ENCODE measurements at regions not wholly inside any gene's neighbourhood (a gene's known extent, or its start where the extent isn't known, plus 50 kb on each side); places are given as distances from the start of the nearest gene placed in this dataset.

- Histone ChIP-seq H2BK15ac (ENCODE audit: low read length) (no peak overlapping the region), H3K14ac (ENCODE audit: insufficient read length) (no peak overlapping the region), H3K79me1 (ENCODE audit: low read depth, low read length) (no peaks in the 10 kb centered on the region), H3K56ac (replicated peaks; ENCODE audit: insufficient read length, low read depth, low read length) (no peak overlapping the region), H4K20me1 (replicated peaks in 1 of 2; ENCODE audit: control insufficient read depth in 1 of 2, insufficient read depth in 2 of 2, low read length in 2 of 2) (no peaks in the 10 kb centered on the region), H2AK5ac (ENCODE audit: low read depth, low read length) (no peak overlapping the region), H2BK12ac (ENCODE audit: low read depth, low read length) (no peak overlapping the region), H3K4me3 (ENCODE audit: extremely low read depth in 1 of 4, insufficient read depth in 2 of 4, low read depth in 3 of 4, low read length in 4 of 4) (no peak overlapping the region), H3K4me1 (replicated peaks in 1 of 4; ENCODE audit: control insufficient read depth in 3 of 4, insufficient read depth in 4 of 4, low read length in 3 of 4) (peaks cover 0 to 9% (median 0%) of the 10 kb centered on the region in 4 experiments; a peak in 2 of 7 replicates), H3K79me2 (ENCODE audit: control insufficient read depth in 1 of 2, insufficient read depth in 2 of 2, low read length in 2 of 2) (no peaks in the 10 kb centered on the region), H3K9me3 (ENCODE audit: insufficient read depth in 2 of 2, low read depth in 1 of 2, low read length in 1 of 2) (0 out of 4 replicates have a peak, but pooled peaks cover 0 to 4% of the 10 kb centered on the region in 2 experiments), H3K36me3 (ENCODE audit: control insufficient read depth in 2 of 4, insufficient read depth in 4 of 4, low read length in 3 of 4) (no peaks in the 10 kb centered on the region), H3K27ac (ENCODE audit: low read depth, low read length) (no peak overlapping the region), H3K23ac (ENCODE audit: insufficient read length) (no peak overlapping the region), H3K4ac (replicated peaks; ENCODE audit: insufficient read length, low read depth, low read length) (no peak overlapping the region), H2BK20ac (ENCODE audit: low read length) (no peak overlapping the region), H3K23me2 (ENCODE audit: low read depth, low read length) (no peaks in the 10 kb centered on the region), H2BK120ac (replicated peaks; ENCODE audit: low read depth, low read length) (no peak overlapping the region), H3K18ac (ENCODE audit: extremely low read depth, low read length) (no peak overlapping the region), H4K91ac (replicated peaks; ENCODE audit: insufficient read length, low read length) (no peak overlapping the region), H3K27me3 (replicated peaks in 1 of 4; ENCODE audit: control insufficient read depth in 3 of 4, extremely low read depth in 1 of 4, insufficient read depth in 3 of 4, low read length in 3 of 4) (no peaks in the 10 kb centered on the region), H3K4me2 (ENCODE audit: insufficient read depth in 1 of 2, low read depth in 2 of 2, low read length in 2 of 2) (no peak overlapping the region), H4K5ac (ENCODE audit: insufficient read length, low read depth, low read length) (no peak overlapping the region), H4K8ac (ENCODE audit: extremely low read depth, insufficient read depth, low read length) (no peak overlapping the region), H3K9ac (replicated peaks in 1 of 4; ENCODE audit: extremely low read depth in 1 of 4, low read depth in 3 of 4, low read length in 3 of 4) (no peak overlapping the region), H2AFZ (ENCODE audit: low read length) (peak overlapping the region; percentile 91), H2BK5ac (ENCODE audit: low read depth, low read length) (no peak overlapping the region)
- WGBS, 2 experiments (ENCODE audit: extremely low coverage in 1 of 2, insufficient coverage in 1 of 2, insufficient read length in 1 of 2, insufficient replicate concordance in 2 of 2, low coverage in 1 of 2, low lambda C conversion rate in 2 of 2, missing lambda C conversion rate in 1 of 2), result 79% methylated on average over 7 of the region's 7 CpGs; no CpG with 5 or more reads in 1 of the 2 experiments
- DNase-seq (ENCODE audit: low read depth in 1 of 2, low spot score in 2 of 2), result no peak
- TF ChIP-seq RXRA (IDR thresholded peaks at IDR 0.05; ENCODE audit: insufficient read depth, low read depth, low read length), result no peak
- no peak for TF ChIP-seq RNF2 (IDR thresholded peaks at IDR 0.05; ENCODE audit: borderline replicate concordance, low read depth, low read length, missing control alignments, poor library complexity, severe bottlenecking)
- no peak for TF ChIP-seq SRF (IDR thresholded peaks at IDR 0.05; ENCODE audit: low read depth, low read length)
- no peak for TF ChIP-seq NANOG (IDR thresholded peaks at IDR 0.05; ENCODE audit: insufficient read depth, low read depth, low read length, poor library complexity, severe bottlenecking)
- TF ChIP-seq RAD21 (IDR thresholded peaks at IDR 0.05 in 1 of 2, conservative IDR thresholded peaks at IDR 0.05 in 1 of 2; ENCODE audit: low read depth in 2 of 2, low read length in 2 of 2), result no peak
- FAIRE-seq, result no peak
- CTCF ChIA-PET (ENCODE audit: partially characterized antibody), result no interaction called here
- POLR2A ChIA-PET (ENCODE audit: partially characterized antibody), result no interaction called here
Measured at GRCh38 chr15:94793641-94794040, 562.3 kb downstream of the MCTP2 start.

All from H1 (cell line).